CD4-positive, alpha-beta T cell treated with Interleukin-4 for 1 hour (primary cell): ENCODE measurements at regions not wholly inside any gene's neighbourhood (a gene's known extent, or its start where the extent isn't known, plus 50 kb on each side); places are given as distances from the start of the nearest gene placed in this dataset.
A peak's percentile ranks its signal among the peaks of the same experiment; 100 is the strongest.

Experiments used
- DNase-seq, 2 donors: peaks; one replicate each; pipeline ENCODE4 v3.0.0-alpha.2; 2020 to 2022

DNA sequence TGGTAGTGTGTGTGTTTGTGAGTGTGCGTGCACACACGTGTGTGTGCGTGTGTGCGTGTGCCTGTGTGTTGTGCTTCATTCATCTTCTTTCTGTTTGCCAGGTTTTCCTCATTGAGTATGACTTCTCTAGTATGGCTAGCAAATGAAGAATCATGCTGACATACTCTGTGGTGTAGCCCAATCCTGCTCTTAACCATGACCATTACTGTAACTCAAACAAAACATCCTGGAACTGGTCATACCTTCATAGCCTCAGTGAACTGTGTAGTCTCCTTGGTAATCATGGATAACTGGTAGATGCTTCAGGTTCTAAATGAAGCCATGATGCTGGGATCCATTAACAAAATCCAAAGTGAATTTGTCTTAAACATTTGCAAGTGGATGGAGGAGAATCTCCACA is 1117.7 kb downstream of the BCL11B start:
- no peak for DNase-seq

DNA sequence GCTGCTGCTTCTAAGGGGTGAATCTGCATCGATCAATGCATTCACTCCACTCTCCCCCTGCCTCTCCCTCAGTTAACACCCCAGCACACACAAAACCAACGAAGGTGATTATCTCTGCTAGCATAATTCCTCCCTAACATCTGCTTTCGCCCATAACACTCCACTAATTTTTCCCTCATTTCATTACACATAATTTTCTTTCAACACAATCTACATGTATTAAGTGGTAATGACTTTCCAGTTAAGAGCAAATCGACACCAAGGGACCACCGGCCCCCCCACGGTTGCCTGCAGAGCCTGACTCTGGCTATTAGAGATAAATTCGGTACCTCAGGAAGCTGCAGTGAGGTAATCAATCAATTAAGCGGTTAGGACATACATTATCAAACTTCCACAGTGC is 1115.6 kb downstream of the BCL11B start:
- DNase-seq: no peak

DNA sequence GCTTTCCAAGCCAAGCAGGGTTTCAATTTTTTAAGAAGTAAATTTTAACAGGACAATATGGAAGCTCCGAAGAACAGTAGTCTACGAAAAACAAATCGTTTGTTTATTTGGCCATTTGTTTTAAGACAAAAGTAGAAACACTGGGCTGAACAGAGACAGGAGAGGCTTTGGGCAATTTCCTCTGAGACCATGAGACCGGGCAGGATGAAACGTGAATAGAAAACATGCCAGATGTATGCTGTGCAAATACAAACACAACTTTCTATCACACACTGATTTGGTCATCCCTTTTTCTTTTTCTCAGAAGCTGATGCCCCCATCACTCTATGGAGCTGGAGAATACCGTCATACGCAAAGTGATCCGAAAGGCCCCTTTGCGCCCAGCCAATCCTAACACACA is 1111.1 kb downstream of the BCL11B start:
- no peak for DNase-seq

DNA sequence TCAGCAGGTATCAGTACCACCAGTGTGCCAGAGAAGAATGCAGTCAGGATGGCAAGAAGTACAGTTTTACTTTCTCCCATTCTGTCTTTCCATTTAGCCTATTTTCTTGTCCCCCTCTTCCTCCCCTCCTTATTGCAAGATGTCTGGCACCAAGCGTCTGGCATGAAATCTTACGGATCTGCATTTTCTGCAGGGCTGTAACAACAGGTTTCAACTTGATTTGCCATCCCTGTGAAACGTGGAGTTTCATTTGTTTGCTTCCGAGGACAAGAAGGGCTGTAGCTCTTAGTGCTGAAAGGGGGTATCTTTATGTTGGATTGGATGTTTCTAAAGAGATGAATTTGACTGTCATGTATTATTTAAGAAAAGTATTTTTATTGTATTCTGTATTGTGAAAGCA is 1110.6 kb downstream of the BCL11B start:
- no peak for DNase-seq

DNA sequence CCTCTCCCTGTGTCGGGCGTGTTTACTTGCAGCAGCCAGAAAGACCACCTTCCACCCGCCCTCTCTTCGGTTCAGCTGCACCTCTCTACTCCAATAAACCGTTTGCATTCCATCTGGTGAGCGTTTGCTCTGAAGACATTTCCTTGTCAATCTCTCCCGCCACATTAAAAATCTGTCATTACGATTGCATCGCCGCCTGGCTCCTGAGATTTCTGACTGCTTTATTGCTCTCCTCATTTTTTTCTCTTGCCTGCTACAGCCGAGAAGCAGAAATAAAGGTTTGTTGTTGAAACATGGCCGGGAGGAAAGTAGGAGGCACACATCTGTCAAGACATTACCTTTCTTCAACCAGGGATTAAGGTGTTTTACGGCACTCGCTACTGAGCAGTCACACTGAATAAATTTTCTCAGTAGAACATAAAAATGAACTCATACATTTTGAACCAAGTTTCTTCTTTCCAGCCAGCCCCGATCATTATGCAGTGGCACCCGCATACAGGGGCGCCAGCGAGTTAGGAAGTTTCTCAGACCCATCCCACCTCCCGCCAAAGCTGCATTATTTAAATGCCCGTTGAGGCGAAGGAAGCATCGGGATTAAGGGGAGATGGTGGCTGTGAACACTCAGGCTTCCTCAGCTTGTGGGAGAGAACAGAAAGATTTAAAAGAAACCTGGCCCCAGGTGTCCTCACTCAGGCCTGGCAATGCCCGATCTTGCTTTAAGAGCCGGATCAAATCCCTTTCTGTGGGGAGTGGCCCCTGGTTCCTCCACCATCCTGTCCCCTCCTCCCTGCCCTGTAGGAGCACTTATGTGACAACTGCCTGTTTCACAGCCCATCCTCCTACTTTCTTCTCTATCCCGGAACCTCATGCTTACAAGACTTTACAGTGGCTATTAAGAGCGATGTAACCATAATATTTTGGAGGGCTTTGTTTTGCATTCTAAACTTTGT is 1108.9 kb downstream of the BCL11B start:
- DNase-seq: no peak

DNA sequence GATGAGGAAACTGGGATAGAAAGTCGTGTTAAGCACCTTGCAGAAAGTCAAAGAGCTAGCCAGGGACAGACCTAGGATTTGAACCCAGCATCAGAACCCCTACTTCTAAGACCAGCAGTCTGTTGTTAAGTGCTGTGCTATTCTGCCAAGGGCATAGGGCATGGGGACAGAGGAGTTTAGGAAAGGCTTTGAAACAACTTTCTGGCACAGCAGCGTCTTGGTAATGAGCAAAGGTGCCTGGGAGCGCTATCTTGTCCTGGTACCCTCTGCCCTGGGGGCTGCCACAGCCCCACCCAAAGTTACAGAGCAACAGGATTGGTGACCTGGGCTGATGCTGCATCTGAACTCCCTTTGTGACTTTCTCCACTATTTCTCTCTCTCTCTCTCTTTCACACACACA is 1108.1 kb downstream of the BCL11B start:
- no peak for DNase-seq

DNA sequence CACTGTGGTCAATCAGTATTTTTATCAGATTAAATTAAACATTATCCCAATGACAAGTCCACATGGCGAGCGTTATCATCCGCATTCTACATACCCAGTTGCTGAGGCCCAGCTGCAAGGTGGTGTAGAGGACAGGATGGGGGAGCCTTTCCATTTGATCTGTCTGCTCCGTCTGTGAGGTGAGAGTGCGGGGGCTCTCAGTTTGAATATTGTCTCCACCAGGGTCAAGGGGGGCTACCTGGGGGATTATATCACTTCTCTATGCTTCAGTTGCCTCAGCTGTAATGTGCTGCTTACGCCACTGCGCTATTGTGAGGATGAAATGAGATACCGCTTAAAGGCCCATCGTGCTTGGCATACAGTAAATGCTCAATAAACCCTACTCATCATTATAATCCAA is 1106.0 kb downstream of the BCL11B start:
- DNase-seq: no peak

DNA sequence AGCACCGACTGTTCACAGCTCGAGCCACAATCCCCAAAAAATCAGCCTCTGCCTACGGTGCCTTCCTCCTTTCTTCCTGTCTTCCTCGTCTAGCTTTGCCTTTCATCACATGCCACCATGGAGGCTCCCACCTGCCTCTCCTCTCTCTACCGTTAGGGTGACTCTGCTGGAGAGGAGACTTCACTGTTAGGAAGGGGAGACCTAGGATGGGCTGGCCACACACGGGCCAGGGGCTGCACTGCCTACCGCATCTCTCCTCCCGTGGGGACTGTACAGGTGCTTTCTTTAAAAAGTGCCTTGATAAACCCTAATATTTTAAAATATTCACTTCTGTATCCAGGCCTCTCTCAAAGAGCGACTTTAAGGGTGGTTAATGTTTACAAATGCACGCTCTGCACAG is 1104.7 kb downstream of the BCL11B start:
- DNase-seq: no peak

DNA sequence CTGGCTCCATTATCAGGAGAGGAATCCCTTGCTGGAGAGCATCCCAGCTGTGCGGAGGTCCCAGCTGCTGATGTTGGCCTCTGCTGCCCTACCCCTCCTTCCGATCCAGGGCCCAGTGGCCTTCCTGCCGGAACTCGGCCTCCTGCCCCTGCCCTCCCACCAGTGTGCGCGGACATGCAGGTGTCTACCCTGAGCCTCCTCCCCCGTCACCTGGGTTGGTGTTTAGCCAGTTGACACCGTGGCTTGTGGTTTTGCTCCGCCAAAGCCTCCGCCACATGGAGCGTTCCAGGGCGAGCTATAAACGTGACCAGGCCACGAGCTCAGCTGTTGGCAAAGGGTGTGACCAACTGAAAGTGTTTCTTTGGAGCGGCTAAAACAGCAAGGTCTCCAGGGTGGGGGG is 1104.3 kb downstream of the BCL11B start:
- DNase-seq: peak; percentile 40 to 57

DNA sequence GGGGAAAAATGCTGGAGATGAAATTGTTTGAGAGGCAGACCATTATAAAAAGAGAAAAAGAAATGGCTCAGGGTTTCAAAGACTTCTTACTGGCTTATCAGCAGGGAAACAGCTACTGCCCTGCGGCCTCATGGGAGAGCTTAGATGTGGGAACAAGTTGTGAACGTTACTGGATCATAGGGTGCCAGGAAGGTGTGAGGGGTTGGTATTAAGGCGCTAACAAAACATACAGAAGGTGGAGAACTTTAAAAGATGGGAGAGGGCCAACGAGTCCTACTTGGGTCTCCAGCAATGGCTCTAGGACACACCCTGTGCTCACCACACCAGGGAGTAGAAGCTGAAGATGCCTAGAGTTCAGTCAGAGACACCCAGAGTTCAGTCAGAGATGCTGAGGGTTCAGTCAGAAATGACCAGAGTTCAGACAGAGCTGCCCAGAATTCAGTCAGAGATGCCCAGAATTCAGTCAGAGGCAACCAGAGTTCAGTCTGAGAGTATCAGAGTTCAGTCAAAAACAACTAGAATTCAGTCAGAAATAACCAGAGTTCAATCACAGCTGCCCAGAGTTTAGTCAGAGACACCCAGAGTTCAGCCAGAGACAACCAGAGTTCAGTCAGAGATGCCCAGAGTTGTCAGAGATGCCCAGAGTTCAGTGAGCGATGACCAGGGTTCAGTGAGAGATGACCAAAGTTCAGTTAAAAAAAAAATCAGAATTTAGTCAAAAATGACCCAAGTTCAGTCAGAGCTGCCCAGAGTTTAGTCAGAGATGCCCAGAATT is 1103.6 kb downstream of the BCL11B start:
- DNase-seq: peak in 1 of 2 donors; percentile 16

DNA sequence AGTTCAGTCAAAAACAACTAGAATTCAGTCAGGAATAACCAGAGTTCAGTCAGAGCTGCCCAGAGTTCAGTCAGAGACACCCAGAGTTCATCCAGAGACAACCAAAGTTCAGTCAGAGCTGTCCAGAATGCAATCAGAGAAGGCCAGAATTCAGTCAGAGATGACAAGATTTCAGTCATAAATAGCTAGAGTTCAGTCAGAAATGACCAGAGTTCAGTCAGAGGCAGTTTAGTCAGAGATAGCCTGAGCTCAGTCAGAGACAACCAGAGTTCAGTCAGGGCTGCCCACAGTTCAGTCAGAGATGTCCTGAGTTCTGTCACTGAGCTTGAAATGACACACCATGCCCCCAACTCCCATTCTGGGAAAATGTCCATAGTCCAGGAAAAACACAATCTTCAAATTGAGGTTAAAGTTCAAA is 1102.8 kb downstream of the BCL11B start:
- DNase-seq: peak in 1 of 2 donors; percentile 18

DNA sequence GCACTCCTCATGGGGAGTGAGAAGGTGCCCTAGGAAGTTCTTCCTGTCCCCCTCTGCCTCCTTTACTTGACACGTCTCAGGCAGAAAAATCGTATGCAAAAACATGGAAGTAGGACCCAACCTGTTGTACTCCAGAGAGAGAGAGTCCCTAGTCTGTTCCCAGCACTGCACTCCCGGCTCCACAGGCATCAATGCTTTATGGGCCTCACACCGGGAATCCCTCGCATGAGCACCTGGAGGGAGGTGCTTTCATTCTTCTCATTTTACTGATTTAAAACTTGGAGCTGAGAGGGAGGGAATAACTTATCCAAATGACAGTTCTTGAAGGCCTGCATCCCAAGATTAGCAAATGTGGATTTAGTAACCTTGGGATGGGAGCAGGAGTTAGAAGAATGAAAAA is 1101.4 kb downstream of the BCL11B start:
- no peak for DNase-seq

DNA sequence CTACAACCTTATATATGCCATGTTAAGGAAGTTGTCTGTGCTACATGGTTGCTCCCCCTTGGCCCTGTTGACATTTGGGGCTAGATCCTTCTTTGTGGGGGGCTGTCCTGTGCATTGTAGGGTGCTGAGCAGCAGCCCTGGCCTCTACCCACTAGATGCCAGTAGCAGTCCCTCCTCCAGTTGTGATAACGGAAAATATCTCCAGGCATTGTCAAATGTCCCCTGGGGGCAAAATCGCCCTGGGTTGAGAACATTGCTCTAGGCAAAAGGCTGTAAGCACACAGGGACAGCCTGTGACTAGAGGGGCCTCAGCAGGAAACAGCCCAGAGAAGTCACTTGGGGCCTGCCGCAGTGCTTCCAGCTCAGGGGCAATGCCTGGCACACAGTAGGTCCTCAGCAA is 1100.3 kb downstream of the BCL11B start:
- peak in 1 of 2 donors; percentile 23 for DNase-seq

DNA sequence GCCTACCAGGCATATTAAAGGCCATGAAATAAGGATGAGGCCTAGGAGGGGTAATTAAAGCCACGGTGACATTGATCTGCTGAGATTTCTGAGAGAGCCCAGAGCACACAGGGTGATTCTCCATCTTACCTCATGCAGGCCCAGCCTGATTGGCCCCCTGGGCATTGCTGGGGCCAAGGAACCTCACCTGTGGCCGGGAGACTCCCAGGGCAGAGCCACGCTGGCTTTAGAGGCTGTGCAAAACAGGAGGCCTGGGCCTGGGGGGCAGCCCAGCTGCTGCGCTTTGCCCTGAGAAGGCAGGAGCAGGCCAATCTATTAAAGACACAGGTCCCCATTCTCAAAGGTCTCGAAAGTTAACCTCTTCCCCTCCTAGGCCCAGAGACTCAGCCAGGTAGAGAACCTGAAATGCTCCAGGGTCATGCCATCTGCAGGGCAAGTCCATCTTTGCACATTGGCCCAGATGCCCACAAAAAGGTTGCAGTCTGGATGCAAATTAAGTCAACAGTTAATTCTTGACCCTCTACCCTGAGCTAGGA is 1099.7 kb downstream of the BCL11B start:
- no peak for DNase-seq

DNA sequence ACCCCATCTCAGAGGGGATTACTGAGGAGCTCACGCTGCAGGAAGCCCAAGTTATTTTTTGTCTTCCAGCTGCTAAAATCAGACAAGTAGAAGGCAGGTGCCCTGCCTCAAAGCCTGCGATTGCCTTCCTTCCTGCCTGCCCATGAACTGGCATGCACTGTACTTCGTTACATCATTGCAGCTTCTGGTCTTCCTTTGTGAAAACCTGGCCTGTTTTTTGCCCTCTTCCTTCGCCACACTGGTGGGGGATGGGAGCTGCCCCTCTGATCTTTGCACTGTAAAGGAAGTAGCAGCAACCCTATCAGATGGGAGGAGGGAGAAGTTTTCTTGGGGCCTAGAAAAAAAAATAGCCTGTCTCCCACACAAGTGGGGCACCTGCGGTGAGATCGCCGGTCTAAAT is 1098.7 kb downstream of the BCL11B start:
- DNase-seq: peak; percentile 81 to 89

DNA sequence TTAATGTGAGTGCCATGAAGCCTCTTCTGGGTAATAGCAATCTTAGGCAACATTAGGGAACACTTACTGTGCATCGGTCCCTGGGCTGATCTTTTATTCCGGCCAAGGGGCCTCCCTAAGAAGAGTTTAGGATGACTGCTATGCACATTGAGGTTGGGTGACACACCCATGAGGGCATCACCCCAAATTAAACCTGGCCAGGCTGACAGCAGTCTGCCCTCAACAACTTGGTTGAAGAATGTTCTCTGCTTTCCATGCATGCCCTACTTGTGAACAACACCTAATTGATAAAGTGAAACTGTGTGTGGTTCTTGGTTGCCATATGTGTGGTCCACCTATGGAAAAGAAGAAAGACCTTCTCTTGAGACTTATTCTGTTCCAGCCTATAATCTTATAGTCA is 1098.0 kb downstream of the BCL11B start:
- no peak for DNase-seq

DNA sequence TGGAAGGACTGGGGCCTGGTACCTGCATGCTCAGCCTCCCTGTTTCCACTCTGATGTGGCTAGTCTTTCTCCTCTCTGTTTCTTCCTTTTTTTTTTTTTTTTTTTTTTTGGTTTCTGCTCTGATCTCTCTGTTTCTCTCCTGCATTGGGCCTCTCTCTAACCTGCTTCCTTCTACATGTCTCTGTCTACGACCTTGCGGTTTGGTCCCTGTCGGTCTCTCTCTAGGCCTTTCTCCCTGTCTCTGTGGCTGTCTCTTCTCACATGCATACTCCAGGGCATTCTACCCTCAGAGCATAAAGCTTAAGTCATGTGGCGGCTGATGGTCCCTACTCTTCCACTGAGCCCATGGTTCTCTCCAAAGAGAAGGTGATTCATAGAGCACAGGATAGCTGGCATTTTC is 1096.6 kb downstream of the BCL11B start:
- DNase-seq: no peak

DNA sequence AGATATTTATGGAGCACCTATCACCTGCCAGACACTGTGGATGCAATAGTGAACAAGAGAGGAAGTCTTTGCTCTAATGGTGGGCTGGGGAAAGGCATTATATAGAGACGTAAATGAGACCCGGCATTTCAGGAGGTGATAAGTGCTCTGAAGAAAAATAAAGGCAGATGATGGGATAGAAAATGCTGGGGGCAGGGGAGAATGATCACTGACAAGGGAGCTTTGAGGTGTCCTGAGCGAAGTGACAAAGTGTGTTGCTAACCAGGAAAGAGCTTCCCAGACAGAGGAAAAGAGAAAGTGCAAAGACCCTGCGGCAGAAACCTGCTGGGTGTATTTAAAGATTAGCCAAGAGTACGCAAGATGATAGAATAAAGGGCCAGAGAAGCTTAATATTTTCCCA is 1096.1 kb downstream of the BCL11B start:
- no peak for DNase-seq

DNA sequence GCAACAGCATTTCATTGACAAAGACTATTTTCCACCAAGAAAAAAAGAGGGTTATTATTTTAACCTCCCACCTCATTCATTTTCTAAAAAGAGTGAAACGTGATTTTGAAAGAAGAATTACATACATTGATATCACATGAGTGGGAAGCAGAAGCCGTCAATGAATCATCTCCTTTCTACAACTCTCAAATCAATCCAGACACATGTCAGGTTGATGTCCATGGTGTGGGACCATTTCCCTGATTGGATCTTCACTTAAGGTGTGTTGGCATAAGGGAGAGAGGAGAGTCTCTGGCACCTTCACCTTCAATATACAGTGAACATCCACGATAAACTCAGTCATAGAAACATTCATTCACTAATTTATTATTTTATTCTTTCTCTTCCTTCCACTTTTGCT is 1095.1 kb downstream of the BCL11B start:
- DNase-seq: no peak

DNA sequence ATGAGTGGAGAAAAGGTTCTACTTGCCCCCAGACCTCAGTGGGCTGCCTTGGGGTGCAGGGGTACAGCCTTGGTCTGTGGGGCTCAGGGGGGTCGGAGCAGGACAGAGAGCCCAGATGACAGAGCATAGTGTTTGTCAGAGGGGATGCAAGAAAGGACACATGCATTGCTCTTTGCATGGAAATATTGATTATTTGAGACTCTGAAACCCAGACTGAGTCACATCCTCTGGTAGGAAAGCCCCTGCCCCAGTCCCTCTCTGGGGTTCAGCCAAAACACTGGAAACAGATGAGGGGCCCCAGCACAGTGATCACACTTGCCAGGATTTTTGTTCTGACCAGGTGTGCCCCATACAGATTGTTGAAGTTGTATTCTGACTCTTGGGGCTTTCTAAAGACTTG is 1094.4 kb downstream of the BCL11B start:
- DNase-seq: peak; percentile 48 to 68

DNA sequence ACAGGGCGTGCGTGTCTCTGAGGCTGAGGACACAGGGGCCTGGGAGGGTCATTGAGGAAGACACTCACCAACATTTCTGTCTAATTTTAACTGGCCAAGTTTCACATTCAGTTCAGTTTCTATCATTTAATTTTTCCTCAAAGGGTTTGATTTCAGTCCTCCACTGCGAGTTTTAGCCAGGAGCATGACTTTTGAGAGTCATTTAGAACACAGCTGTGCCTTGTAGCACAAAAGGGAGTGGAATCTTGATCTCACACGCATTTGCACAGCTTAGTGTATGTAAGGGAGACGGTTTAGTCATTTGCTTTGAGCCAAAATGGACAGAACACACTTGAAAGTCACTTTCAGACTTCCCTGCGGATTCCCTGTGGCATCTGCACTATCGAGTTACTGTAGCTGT is 1090.8 kb downstream of the BCL11B start:
- DNase-seq: no peak

DNA sequence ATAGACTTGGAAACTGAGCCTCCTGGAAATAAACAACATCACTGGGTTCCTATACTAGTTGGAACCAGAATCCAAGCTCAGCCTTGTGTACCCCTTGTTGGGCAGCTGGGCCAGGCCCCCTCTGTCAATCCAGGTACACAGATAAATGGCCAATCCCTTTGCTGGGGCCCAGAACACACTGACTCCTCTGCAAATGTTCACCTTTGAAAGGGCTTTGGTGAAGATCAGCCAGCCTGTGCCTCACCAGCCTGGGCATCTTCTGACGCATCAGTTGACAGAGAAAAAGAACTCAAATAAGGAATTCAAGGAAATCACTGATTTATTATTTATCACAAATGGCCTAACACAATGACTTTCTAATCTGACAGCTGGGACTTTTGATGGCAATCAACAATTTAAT is 1090.2 kb downstream of the BCL11B start:
- DNase-seq: no peak

DNA sequence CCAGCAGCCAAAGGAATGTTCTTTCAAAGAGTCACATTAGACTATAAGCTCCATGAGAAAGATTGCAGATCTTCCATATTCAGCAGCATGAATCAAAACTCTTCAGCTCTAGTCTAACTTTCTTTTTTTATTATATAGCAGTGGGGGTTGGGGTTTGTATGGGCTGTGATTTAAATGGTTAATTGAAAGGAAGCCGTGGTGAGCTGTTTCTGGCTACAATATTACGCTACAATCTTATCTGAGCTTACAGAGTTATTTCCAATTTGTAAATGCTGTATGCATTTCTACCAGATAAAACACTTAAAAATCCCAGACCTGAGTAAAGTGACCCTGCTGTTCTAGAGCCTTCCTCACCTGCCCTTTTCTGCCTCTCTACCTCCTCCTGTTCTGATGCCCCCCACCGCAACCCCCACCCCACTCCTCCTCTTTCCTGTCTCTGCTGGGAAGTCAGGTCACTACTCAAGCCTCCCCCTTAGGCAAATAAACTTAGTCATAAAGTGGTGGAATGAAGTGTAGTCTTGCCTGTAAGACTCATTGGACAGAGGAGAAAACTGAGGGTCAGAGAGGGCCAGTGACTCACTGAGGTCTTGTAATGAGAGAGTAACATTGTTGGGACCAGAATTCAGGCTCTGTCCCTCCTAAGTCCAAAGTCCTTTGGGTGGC is 1089.5 kb downstream of the BCL11B start:
- DNase-seq: no peak
